Breast epithelium (tissue), 3 donors: ENCODE measurements at regions not wholly inside any gene's neighbourhood (a gene's known extent, or its start where the extent isn't known, plus 50 kb on each side); places are given as distances from the start of the nearest gene placed in this dataset.
A peak's percentile ranks its signal among the peaks of the same experiment; 100 is the strongest.

ENCODE experiments used
- CTCF ChIP-seq, 3 donors: fragments of 450-650 bp; IDR thresholded peaks; one replicate each; pipeline ENCODE4 v1.5.1; 2016 to 2017; ENCODE audit warnings: antibody characterized with exemption in 3 of 3, mild to moderate bottlenecking in 3 of 3, moderate library complexity in 3 of 3
- POLR2A ChIP-seq: fragments of 450-650 bp; IDR thresholded peaks from one replicate; pipeline ENCODE4 v1.6.1; 2016; ENCODE audit warnings: antibody characterized with exemption, mild to moderate bottlenecking, moderate library complexity

- TF ChIP-seq CTCF (IDR thresholded peaks at IDR 0.05) (peak in 1 of 3 donors; percentile 21), POLR2A (no peak)
Observed at GRCh38 chr3:176514297-176514696, 683.0 kb downstream of the TBL1XR1 start.
